Common myeloid progenitor, CD34-positive (primary cell): ENCODE measurements at regions not wholly inside any gene's neighbourhood (a gene's known extent, or its start where the extent isn't known, plus 50 kb on each side); places are given as distances from the start of the nearest gene placed in this dataset.
A peak's percentile ranks its signal among the peaks of the same experiment; 100 is the strongest.
"Not testable (repeated sequence)": the region's sequence is repeated elsewhere in the genome, so short reads cannot be mapped to it uniquely, and the experiment has no call there.

Experiments
- CTCF ChIA-PET: fragments of 350-600 bp; sonication (Branson Sonifier 250); formaldehyde crosslinking; loops from one replicate; lab custom pipeline; 2021; ENCODE audit warnings: antibody characterized with exemption; lab: Charles Lee
- POLR2A ChIA-PET: fragments of 350-600 bp; sonication (Branson Sonifier 250); formaldehyde crosslinking; loops from one replicate; lab custom pipeline; 2021; ENCODE audit warnings: antibody characterized with exemption; lab: Charles Lee
- DNase-seq, 3 donors: peaks; one replicate each; pipeline versions ENCODE4 v3.0.0 to v3.0.0-alpha.2; 2013
- H3K27ac ChIP-seq, 2 experiments: 1 replicate in 1 of 2; 2 replicates in 1 of 2; pipeline ENCODE4 v1.7.0; 2013; ENCODE audit warnings: inconsistent platforms in 2 of 2, low read length in 2 of 2, mild to moderate bottlenecking in 2 of 2, low read depth in 1 of 2, moderate library complexity in 1 of 2; ENCODE audit not compliant: severe bottlenecking in 2 of 2, insufficient read depth in 1 of 2, poor library complexity in 1 of 2
- H3K27me3 ChIP-seq, 5 experiments: replicated peaks in 2 of 5; 1 replicate in 3 of 5; 2 replicates in 2 of 5; pipeline versions ENCODE4 v1.6.1 to v1.7.0; 2013; ENCODE audit warnings: low read length in 4 of 5, mild to moderate bottlenecking in 2 of 5, moderate library complexity in 2 of 5, inconsistent platforms in 1 of 5; ENCODE audit not compliant: insufficient read depth in 5 of 5, control insufficient read depth in 4 of 5
- H3K36me3 ChIP-seq, 4 experiments: 1 replicate in 2 of 4; 2 replicates in 2 of 4; pipeline versions ENCODE4 v1.6.1 to v1.7.0; 2013; ENCODE audit warnings: low read length in 3 of 4, control low read depth in 1 of 4, mild to moderate bottlenecking in 1 of 4; ENCODE audit not compliant: control insufficient read depth in 4 of 4, insufficient read depth in 4 of 4
- H3K4me1 ChIP-seq, 4 experiments: 1 replicate in 3 of 4; 2 replicates in 1 of 4; pipeline versions ENCODE4 v1.6.1 to v1.7.1; 2013; ENCODE audit warnings: low read length in 3 of 4, mild to moderate bottlenecking in 3 of 4, control low read depth in 1 of 4, inconsistent platforms in 1 of 4, moderate library complexity in 1 of 4; ENCODE audit not compliant: control insufficient read depth in 4 of 4, insufficient read depth in 4 of 4; ENCODE audit errors: control extremely low read depth in 1 of 4
- H3K4me3 ChIP-seq, 7 experiments: 1 replicate in 4 of 7; 2 replicates in 3 of 7; pipeline versions ENCODE4 v1.5.1 to v1.7.0; 2013; ENCODE audit warnings: mild to moderate bottlenecking in 7 of 7, low read length in 6 of 7, moderate library complexity in 6 of 7, inconsistent platforms in 2 of 7, low read depth in 2 of 7, control low read depth in 1 of 7; ENCODE audit not compliant: insufficient read depth in 4 of 7, control insufficient read depth in 1 of 7; ENCODE audit errors: extremely low read depth in 1 of 7
- H3K9me3 ChIP-seq, 5 experiments: 1 replicate in 4 of 5; 2 replicates in 1 of 5; pipeline versions ENCODE4 v1.6.1 to v1.7.1; 2013; ENCODE audit warnings: low read length in 4 of 5, mild to moderate bottlenecking in 2 of 5, inconsistent platforms in 1 of 5, low read depth in 1 of 5, moderate library complexity in 1 of 5; ENCODE audit not compliant: control insufficient read depth in 4 of 5, insufficient read depth in 2 of 5; ENCODE audit errors: control extremely low read depth in 1 of 5
- WGBS: methylation state at CpG from one replicate; pipeline ENCODE4 v1.1.5; 2013; ENCODE audit not compliant: insufficient coverage; 5-methylcytosine and 5-hydroxymethylcytosine counted together

DNA sequence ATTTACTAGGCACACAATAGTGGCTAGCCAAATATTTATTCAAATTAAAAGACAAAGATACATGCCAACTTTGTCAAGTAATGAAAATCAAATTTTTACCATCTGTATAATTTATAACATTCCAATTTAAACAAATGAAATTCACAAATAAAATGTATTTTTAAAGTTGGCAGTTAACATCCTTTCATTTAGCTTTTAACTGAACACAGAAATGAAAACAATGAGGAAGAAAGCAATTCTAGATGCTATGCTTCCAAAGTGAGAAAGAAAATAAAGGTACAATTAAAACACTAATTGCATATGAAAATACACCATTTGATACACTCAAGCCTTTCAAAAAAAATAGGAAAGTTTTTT is 123.1 kb downstream of the MPP7 start:
- DNase-seq: no peak
- no peaks in the 10 kb centered on the region for H3K36me3 ChIP-seq
- CTCF ChIA-PET: interaction anchor here (0.9 to 1.8 kb wide), 4 partner anchors 11 to 203 kb away, joined by 4 to 10 read pairs (median 4); no protein-coding TSS in a partner anchor
- POLR2A ChIA-PET: no interaction called here
- H3K27me3 ChIP-seq: no peaks in the 10 kb centered on the region
- H3K27ac ChIP-seq: no peak overlapping the region
- no peak overlapping the region for H3K4me3 ChIP-seq
- H3K9me3 ChIP-seq: no peaks in the 10 kb centered on the region
- peaks cover 0 to 13% (median 5%) of the 10 kb centered on the region in 4 experiments for H3K4me1 ChIP-seq

DNA sequence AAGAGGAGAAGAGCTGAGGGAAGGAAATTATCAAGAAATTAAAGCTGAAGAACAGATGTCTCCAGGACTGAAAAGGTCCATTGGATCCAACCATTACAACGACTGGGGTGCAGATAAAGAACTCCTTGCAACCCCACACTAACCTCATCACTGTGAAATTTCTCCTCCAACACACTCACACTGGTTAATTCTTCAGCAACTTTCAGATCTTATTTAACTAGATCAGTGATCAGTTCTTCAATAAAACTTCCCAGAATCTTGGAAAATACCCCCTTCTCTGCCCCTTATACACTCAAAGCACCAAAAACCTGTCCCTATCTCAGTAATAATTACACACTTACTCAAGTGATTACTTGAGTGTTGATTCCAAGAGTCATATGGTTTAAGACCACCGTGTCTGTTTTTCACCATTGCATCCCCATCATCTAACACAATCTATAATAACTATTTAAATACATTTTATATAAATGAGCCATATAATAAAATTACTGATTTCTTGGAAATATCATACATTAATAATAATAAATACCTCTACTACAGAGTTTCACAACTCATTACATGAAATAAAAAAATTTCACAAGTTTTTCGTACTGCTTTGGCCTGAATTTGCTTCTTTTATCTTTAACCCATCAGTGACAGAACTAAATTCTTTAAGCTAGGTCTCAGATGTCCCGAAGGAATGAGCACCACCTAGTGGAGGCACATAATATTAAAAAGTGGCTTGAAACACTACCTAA is 123.7 kb downstream of the MPP7 start:
- 20% methylated on average over 3 of the region's 4 CpGs for WGBS
- POLR2A ChIA-PET: no interaction called here
- Histone ChIP-seq H3K27me3 (no peaks in the 10 kb centered on the region), H3K27ac (peak overlapping the region in 1 of 2 experiments; percentile 59), H3K4me3 (no peak overlapping the region), H3K36me3 (no peaks in the 10 kb centered on the region), H3K9me3 (no peaks in the 10 kb centered on the region), H3K4me1 (peaks cover 0 to 13% (median 5%) of the 10 kb centered on the region in 4 experiments)
- CTCF ChIA-PET: interaction anchor here (0.9 to 1.8 kb wide), 7 partner anchors 10 to 436 kb away, joined by 3 to 10 read pairs (median 4); no protein-coding TSS in a partner anchor
- DNase-seq: peak; percentile 68 to 81 (median 74)

DNA sequence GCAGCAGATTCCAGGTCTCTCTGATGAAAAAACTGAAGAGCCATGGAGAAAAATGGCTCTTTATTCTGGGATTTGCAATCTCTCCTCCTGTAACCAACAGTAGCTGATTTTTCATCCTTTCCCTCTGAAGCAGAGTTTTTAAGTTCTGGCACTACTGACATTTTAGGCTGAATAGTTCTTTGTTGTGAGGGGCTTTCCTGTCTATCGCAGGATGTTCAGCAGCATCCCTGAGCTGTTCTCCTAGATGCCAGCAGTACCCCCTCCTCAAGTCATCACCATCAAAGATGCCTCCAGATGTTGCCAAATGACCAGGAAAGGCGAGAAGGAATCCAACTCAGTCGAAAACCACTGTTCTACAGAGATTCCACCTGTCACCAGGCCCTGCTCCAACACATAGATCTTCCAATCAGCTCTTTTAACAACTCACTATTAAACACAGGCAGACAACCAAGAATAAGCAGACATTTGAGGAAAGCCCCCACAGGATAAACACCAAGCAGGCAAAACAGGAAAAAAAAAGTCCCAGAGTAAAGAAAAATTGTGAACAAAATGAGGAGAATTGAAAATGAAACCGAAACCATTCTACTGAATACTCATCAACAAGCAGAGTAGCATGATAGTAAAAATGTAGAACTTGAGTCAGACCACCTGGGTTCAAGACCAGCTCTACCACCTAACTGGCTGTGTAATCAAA is 124.8 kb downstream of the MPP7 start:
- peak overlapping the region in 5 of 7 experiments; percentile 13 to 63 (median 53) for H3K4me3 ChIP-seq
- H3K36me3 ChIP-seq: no peaks in the 10 kb centered on the region
- POLR2A ChIA-PET: no interaction called here
- CTCF ChIA-PET: interaction anchor here (0.9 to 1.8 kb wide), 4 partner anchors 9 to 435 kb away, joined by 3 to 10 read pairs (median 4); no protein-coding TSS in a partner anchor
- no peaks in the 10 kb centered on the region for H3K9me3 ChIP-seq
- H3K27ac ChIP-seq: peak overlapping the region in 1 of 2 experiments; percentile 59
- H3K4me1 ChIP-seq: peaks cover 0 to 13% (median 5%) of the 10 kb centered on the region in 4 experiments
- H3K27me3 ChIP-seq: no peaks in the 10 kb centered on the region
- WGBS: 18% methylated on average over 2 of the region's 4 CpGs
- peak; percentile 22 to 78 (median 74) for DNase-seq

DNA sequence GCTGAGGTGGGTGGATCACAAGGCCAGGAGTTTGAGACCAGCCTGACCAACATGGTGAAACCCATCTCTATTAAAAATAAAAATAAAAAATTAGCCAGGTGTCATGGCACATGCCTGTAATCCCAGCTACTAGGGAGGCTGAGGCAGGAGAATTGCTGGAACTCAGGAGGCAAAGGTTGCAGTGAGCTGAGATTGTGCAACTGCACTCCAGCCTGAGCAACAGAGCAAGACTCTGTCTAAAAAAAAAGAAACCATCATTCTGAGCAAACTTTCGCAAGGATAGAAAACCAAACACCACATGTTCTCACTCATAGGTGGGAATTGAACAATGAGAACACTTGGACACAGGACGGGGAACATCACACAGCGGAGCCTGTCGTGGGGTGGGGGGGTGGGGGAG is 126.4 kb downstream of the MPP7 start:
- H3K4me1 ChIP-seq: peaks cover 0 to 13% (median 5%) of the 10 kb centered on the region in 4 experiments
- H3K36me3 ChIP-seq, H3K27ac ChIP-seq, H3K4me3 ChIP-seq, DNase-seq, H3K27me3 ChIP-seq, CTCF ChIA-PET, H3K9me3 ChIP-seq, POLR2A ChIA-PET: not testable (repeated sequence)
- no CpG with 5 or more reads among the region's 4 CpGs for WGBS

DNA sequence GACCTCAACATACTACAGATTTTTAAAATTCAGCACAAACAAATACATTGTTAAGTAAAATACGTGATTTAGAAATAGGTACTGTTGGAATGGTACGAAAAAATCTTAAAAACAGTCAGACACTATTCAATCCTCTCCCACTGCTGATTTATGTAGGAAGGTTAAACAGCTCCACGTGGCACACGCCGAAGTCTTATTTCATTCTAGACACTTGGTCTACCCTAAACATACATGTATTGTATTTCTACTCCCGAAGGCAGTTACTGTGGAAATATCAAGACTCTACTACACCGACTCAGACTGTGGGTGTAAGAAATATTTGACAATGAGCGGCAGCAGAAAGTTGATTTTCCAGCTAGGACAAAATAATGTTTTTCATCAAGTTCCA is 130.6 kb downstream of the MPP7 start:
- WGBS: no CpG with 5 or more reads among the region's 8 CpGs
- Histone ChIP-seq H3K4me3 (no peak overlapping the region), H3K4me1 (no peaks in the 10 kb centered on the region), H3K9me3 (peaks cover 0 to 2% (median 0%) of the 10 kb centered on the region in 5 experiments), H3K36me3 (no peaks in the 10 kb centered on the region), H3K27ac (no peak overlapping the region), H3K27me3 (no peaks in the 10 kb centered on the region)
- CTCF ChIA-PET: no interaction called here
- POLR2A ChIA-PET: no interaction called here
- DNase-seq: no peak

DNA sequence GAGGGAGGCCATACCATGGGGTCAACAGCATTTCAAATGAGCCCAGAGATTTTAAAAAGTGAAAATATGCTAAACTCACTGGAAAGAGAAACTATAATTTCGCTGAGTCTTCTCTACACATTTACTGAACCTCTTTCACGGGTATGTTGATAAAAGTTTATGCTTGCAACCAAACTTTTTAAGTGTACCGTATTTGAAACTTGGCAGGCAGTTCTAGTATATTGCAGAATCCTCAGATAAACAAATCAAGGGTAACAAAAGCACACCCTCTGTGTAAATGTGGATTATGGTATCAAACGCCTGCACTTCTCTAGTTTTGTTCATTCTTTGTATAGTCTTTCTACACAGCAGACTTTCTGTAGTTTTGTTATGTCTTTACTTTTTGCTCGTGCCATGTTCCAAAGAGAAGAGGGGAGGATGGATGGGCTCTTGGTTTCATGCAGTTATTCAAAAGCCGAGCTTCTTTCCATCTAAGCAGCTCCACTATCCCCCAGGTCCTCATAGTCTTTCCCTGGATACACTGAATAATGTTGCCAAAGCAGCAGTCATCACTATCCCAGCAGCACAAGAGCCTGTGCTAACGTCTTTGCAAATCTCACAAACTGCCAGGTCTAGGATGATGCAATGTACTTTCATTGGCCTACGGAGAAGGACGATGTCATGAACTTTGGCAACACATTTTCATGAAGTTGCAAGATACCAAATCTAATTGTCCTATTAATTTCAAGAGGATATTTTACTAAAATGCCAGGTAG is 131.2 kb downstream of the MPP7 start:
- no peak for DNase-seq
- H3K27me3 ChIP-seq: no peaks in the 10 kb centered on the region
- POLR2A ChIA-PET: no interaction called here
- no peaks in the 10 kb centered on the region for H3K36me3 ChIP-seq
- no peak overlapping the region for H3K4me3 ChIP-seq
- no peaks in the 10 kb centered on the region for H3K4me1 ChIP-seq
- WGBS: 98% methylated on average over 7 of the region's 9 CpGs
- H3K9me3 ChIP-seq: peaks cover 0 to 2% (median 0%) of the 10 kb centered on the region in 5 experiments
- no peak overlapping the region for H3K27ac ChIP-seq
- CTCF ChIA-PET: no interaction called here
